SK-N-SH (cell line): ENCODE measurements at regions not wholly inside any gene's neighbourhood (a gene's known extent, or its start where the extent isn't known, plus 50 kb on each side); places are given as distances from the start of the nearest gene placed in this dataset.

ENCODE experiments used
- CTCF ChIA-PET: fragments of 300-600, 350-600 bp; formaldehyde crosslinking; extraction: SDS; loops from one replicate; lab custom pipeline; 2021; lab: Yijun Ruan, JAX
- POLR2A ChIA-PET: fragments of 350-600 bp; sonication (Branson Sonifier 250); formaldehyde crosslinking; extraction: SDS; loops from one replicate; lab custom pipeline; 2020; ENCODE audit warnings: antibody characterized with exemption, inconsistent platforms; lab: Yijun Ruan, JAX
- DNase-seq: peaks from one replicate; pipeline ENCODE4 v3.0.0; 2012
- H2AFZ ChIP-seq: fragments of 200-600 bp; sonication (generic); 2 replicates; pipeline ENCODE4 v1.8.1; 2016; ENCODE audit warnings: antibody characterized with exemption, mild to moderate bottlenecking, low read depth
- H3F3A ChIP-seq: fragments of 200-600 bp; sonication (generic); replicated peaks from 2 replicates; pipeline ENCODE3; 2016; ENCODE audit warnings: antibody characterized with exemption, mild to moderate bottlenecking; ENCODE audit not compliant: insufficient read depth
- H3K27ac ChIP-seq, 2 experiments: fragments of 200-500 bp in 1 of 2; fragments of 200-600 bp in 1 of 2; sonication (Bioruptor generic) in 1 of 2; sonication (generic), shearing (Covaris generic) in 1 of 2; 2 replicates each; pipeline versions ENCODE4 v1.5.1 to v1.6.1; 2014 to 2016; ENCODE audit warnings: low read depth in 2 of 2, inconsistent platforms in 1 of 2, low read length in 1 of 2, mild to moderate bottlenecking in 1 of 2, mixed read lengths in 1 of 2
- H3K27me3 ChIP-seq: fragments of 200-600 bp; sonication (generic), shearing (Covaris generic); 2 replicates; pipeline ENCODE4 v1.6.1; 2016; ENCODE audit warnings: mixed run types; ENCODE audit not compliant: insufficient read depth
- H3K36me3 ChIP-seq, 2 experiments: fragments of 200-500 bp in 1 of 2; fragments of 200-600 bp in 1 of 2; sonication (Bioruptor generic) in 1 of 2; sonication (generic) in 1 of 2; replicated peaks in 1 of 2; 2 replicates each; pipeline versions ENCODE3 to v1.5.1; 2014 to 2016; ENCODE audit warnings: low read length in 1 of 2, mild to moderate bottlenecking in 1 of 2; ENCODE audit not compliant: insufficient read depth in 2 of 2, control insufficient read depth in 1 of 2
- H3K4me1 ChIP-seq, 2 experiments: fragments of 200-500 bp in 1 of 2; fragments of 200-600 bp in 1 of 2; sonication (Bioruptor generic) in 1 of 2; sonication (generic), shearing (Covaris generic) in 1 of 2; 2 replicates each; pipeline versions ENCODE4 v1.5.1 to v1.6.1; 2014 to 2016; ENCODE audit warnings: low read depth in 1 of 2, low read length in 1 of 2, mixed run types in 1 of 2; ENCODE audit not compliant: insufficient read depth in 2 of 2, control insufficient read depth in 1 of 2
- H3K4me2 ChIP-seq: fragments of 200-600 bp; sonication (generic), shearing (Covaris generic); 2 replicates; pipeline ENCODE4 v1.6.1; 2017; ENCODE audit warnings: mixed run types
- H3K4me3 ChIP-seq, 2 experiments: fragments of 200-500 bp in 1 of 2; fragments of 200-600 bp in 1 of 2; sonication (Bioruptor generic) in 1 of 2; sonication (generic), shearing (Covaris generic) in 1 of 2; 2 replicates each; pipeline versions ENCODE4 v1.5.1 to v1.8.1; 2014 to 2016; ENCODE audit warnings: low read depth in 2 of 2, inconsistent platforms in 1 of 2, low read length in 1 of 2, mild to moderate bottlenecking in 1 of 2, mixed read lengths in 1 of 2, moderate library complexity in 1 of 2
- H3K79me2 ChIP-seq: fragments of 200-600 bp; sonication (generic); 2 replicates; pipeline ENCODE4 v1.8.1; 2017; ENCODE audit warnings: mild to moderate bottlenecking; ENCODE audit not compliant: insufficient read depth
- H3K9ac ChIP-seq: fragments of 200-600 bp; sonication (generic); 2 replicates; pipeline ENCODE4 v1.6.1; 2017; ENCODE audit warnings: mixed run types
- H3K9me2 ChIP-seq: fragments of 200-600 bp; sonication (generic); 2 replicates; pipeline ENCODE4 v1.6.1; 2017; ENCODE audit warnings: mixed run types
- H3K9me3 ChIP-seq: fragments of 200-600 bp; sonication (generic); 2 replicates; pipeline ENCODE4 v1.6.1; 2017; ENCODE audit warnings: mixed run types, mild to moderate bottlenecking, moderate library complexity
- H4K20me1 ChIP-seq: fragments of 200-600 bp; sonication (generic); 2 replicates; pipeline ENCODE4 v1.6.1; 2017; ENCODE audit warnings: mild to moderate bottlenecking, mixed run types; ENCODE audit not compliant: insufficient read depth
- CHD2 ChIP-seq: fragments of 150-350 bp; IDR thresholded peaks from 2 replicates; pipeline ENCODE4 v1.6.1; 2018; ENCODE audit warnings: low read length; ENCODE audit not compliant: partially characterized antibody
- ELF1 ChIP-seq: IDR thresholded peaks from 2 replicates; pipeline ENCODE4 v1.4.0; 2012
- EP300 ChIP-seq, 2 experiments: IDR thresholded peaks; 2 replicates each; pipeline versions ENCODE4 v1.4.0 to v1.6.1; 2012; ENCODE audit warnings: borderline replicate concordance in 1 of 2, low read depth in 1 of 2, low read length in 1 of 2
- EZH2phosphoT487 ChIP-seq: fragments of 200-600 bp; sonication (generic); IDR thresholded peaks from 2 replicates; pipeline ENCODE4 v1.6.1; 2017; ENCODE audit warnings: low read depth, mixed run types, mild to moderate bottlenecking, antibody characterized with exemption, moderate library complexity, borderline replicate concordance
- FOSL2 ChIP-seq: IDR thresholded peaks from 2 replicates; pipeline ENCODE4 v1.4.0; 2012; ENCODE audit warnings: low read depth, mild to moderate bottlenecking, moderate library complexity, borderline replicate concordance
- FOXJ3 ChIP-seq: sonication (generic); formaldehyde crosslinking; IDR thresholded peaks from 2 replicates; pipeline ENCODE4 v1.5.1; 2020; ENCODE audit warnings: mild to moderate bottlenecking, missing genetic modification reagents
- FOXM1 ChIP-seq: IDR thresholded peaks from 2 replicates; pipeline ENCODE4 v1.4.0; 2012; ENCODE audit warnings: low read depth, mild to moderate bottlenecking
- GATA2 ChIP-seq: sonication (generic); formaldehyde crosslinking; IDR thresholded peaks from 2 replicates; pipeline ENCODE4 v1.5.0; 2020; ENCODE audit warnings: mild to moderate bottlenecking, missing genetic modification reagents
- JUND ChIP-seq: IDR thresholded peaks from 2 replicates; pipeline ENCODE4 v1.4.0; 2012
- MEF2A ChIP-seq: IDR thresholded peaks from 2 replicates; pipeline ENCODE4 v1.4.0; 2012; ENCODE audit warnings: low read depth, borderline replicate concordance
- NRF1 ChIP-seq: IDR thresholded peaks from 2 replicates; pipeline ENCODE4 v1.6.1; 2012; ENCODE audit warnings: low read depth, mild to moderate bottlenecking, low read length
- POLR2AphosphoS5 ChIP-seq: IDR thresholded peaks from 2 replicates; pipeline ENCODE4 v1.6.1; 2012; ENCODE audit warnings: low read depth, low read length
- RCOR1 ChIP-seq: fragments of 150-350 bp; IDR thresholded peaks from 2 replicates; pipeline ENCODE4 v1.6.1; 2017; ENCODE audit warnings: antibody characterized with exemption, low read length
- RXRA ChIP-seq: IDR thresholded peaks from 2 replicates; pipeline ENCODE4 v1.4.0; 2012; ENCODE audit warnings: low read depth, mild to moderate bottlenecking, borderline replicate concordance
- SIN3A ChIP-seq: IDR thresholded peaks from 2 replicates; pipeline ENCODE4 v1.6.1; 2012; ENCODE audit warnings: low read depth, mild to moderate bottlenecking, low read length, moderate library complexity, borderline replicate concordance
- SMC3 ChIP-seq: IDR thresholded peaks from 2 replicates; pipeline ENCODE4 v1.6.1; 2012; ENCODE audit warnings: low read depth, low read length, improper control_type of control experiment
- TCF12 ChIP-seq: IDR thresholded peaks from 2 replicates; pipeline ENCODE4 v1.4.0; 2012
- TEAD4 ChIP-seq: IDR thresholded peaks from 2 replicates; pipeline ENCODE4 v1.4.0; 2012; ENCODE audit warnings: mild to moderate bottlenecking, borderline replicate concordance; ENCODE audit not compliant: insufficient read depth
- YY1 ChIP-seq: IDR thresholded peaks from 2 replicates; pipeline ENCODE4 v1.4.0; 2012; ENCODE audit warnings: low read depth, mild to moderate bottlenecking
- WGBS: methylation state at CpG from one replicate; pipeline ENCODE4 v1.1.6; 2017; ENCODE audit warnings: low lambda C conversion rate; 5-methylcytosine and 5-hydroxymethylcytosine counted together
- TF ChIP-seq, protein P1 (sequence below): IDR thresholded peaks from 2 replicates; pipeline ENCODE4; 2012
- TF ChIP-seq, protein P2 (sequence below): fragments of 200-600 bp; sonication (generic); IDR thresholded peaks from 2 replicates; pipeline ENCODE4 v1.6.1; 2017; ENCODE audit warnings: antibody characterized with exemption, mild to moderate bottlenecking, moderate library complexity
- TF ChIP-seq, protein P3 (sequence below): IDR thresholded peaks from 2 replicates; pipeline ENCODE4 v1.4.0; 2012; ENCODE audit warnings: low read depth
- TF ChIP-seq, protein P4 (sequence below): fragments of 150-350 bp; IDR thresholded peaks from 2 replicates; pipeline ENCODE4 v1.6.1; 2017; ENCODE audit warnings: antibody characterized with exemption, low read length, low read depth, borderline replicate concordance
- TF ChIP-seq, protein P5 (sequence below): IDR thresholded peaks from 2 replicates; pipeline ENCODE4 v1.4.0; 2012; ENCODE audit warnings: low read depth, borderline replicate concordance

DNA sequence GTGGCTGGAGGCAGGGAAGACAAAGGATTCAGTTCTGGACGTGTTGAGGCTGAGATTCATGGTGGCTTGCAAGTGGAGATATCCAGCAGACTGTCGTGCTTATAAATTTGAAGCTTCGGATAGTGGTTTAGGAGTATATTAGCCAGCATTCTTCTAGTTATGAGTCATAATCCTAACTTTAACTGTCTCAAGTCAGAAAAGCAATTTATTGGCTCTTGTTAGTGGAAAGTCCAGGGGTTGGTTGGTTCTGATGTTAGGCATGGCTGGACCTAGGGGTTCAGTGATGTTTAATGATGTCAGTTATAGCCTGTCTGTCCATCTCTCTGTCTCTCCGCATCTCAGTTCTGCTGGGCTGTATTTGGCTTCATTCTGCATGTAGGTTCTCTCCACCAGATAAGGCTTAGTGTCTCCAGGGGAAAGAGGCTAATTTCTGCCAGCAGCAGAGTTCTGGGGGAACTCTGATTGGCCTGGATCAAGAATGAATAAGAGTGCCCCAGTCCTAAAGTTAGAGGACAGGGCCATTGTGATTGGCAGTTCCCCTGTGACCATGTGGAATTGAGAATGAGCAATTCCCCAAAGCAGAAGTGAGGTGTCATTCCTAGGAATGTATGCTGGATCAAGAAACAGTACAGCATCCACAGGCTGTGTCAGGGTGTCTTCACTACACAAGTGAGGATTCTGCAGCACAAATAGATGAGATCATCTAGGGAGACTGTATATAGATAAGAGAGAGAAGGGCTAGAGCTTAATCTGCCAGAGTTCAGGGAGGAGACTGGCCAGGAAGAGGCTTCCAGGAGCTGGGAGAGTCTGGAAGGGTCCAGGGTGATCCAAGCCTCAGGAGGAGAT is 72.9 kb upstream of the SHB start:
- H3K27ac ChIP-seq, result peak overlapping the region; percentile 45 to 68; a peak in 3 of 4 replicates
- peak overlapping the region; percentile 26; the same call in 1 of the 2 replicates for H3K9ac ChIP-seq
- CTCF ChIA-PET, result interaction anchor here (1.2 to 2.3 kb wide), 4 partner anchors 10 to 239 kb away, joined by 3 to 10 read pairs (median 7); no protein-coding TSS in a partner anchor
- H3K4me1 ChIP-seq, result peaks cover 15 to 20% of the 10 kb centered on the region in 2 experiments
- no peak for DNase-seq
- peak overlapping the region in 1 of 2 experiments; percentile 11; a peak in 2 of 4 replicates for H3K4me3 ChIP-seq
- no peaks in the 10 kb centered on the region for H3K79me2 ChIP-seq
- no peaks in the 10 kb centered on the region; the same call in 1 of the 2 replicates for H3K27me3 ChIP-seq
- WGBS, result 39% methylated on average over 4 of the region's 4 CpGs
- POLR2A ChIA-PET, result no interaction called here
- H3K9me2 ChIP-seq, result no peaks in the 10 kb centered on the region
- H4K20me1 ChIP-seq, result no peaks in the 10 kb centered on the region
- peak overlapping the region; percentile 76 for H3K4me2 ChIP-seq
- H3F3A ChIP-seq, result peaks cover 20% of the 10 kb centered on the region
- no peaks in the 10 kb centered on the region for H3K9me3 ChIP-seq
- TF ChIP-seq EZH2phosphoT487, result no peak
- no peak for TF ChIP-seq SMC3
- no peak for TF ChIP-seq SIN3A
- TF ChIP-seq FOXJ3 (CRISPR knock-in tag), result no peak
- TF ChIP-seq MEF2A, result peak; percentile 40; the same call in 1 of the 2 replicates
- TF ChIP-seq, protein P1, sequence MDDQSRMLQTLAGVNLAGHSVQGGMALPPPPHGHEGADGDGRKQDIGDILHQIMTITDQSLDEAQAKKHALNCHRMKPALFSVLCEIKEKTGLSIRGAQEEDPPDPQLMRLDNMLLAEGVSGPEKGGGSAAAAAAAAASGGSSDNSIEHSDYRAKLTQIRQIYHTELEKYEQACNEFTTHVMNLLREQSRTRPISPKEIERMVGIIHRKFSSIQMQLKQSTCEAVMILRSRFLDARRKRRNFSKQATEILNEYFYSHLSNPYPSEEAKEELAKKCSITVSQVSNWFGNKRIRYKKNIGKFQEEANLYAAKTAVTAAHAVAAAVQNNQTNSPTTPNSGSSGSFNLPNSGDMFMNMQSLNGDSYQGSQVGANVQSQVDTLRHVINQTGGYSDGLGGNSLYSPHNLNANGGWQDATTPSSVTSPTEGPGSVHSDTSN, result peak; percentile 60
- peak in 1 of 2 experiments; percentile 54; a peak in 1 of 4 replicates for TF ChIP-seq EP300 (IDR thresholded peaks at IDR 0.05; ENCODE audit: borderline replicate concordance in 1 of 2, low read depth in 1 of 2, low read length in 1 of 2)
- TF ChIP-seq RCOR1, result no peak
- no peak for TF ChIP-seq POLR2AphosphoS5
- TF ChIP-seq ELF1, result no peak
- TF ChIP-seq GATA2 (CRISPR knock-in tag), result no peak
- no peak; the same call in 1 of the 2 replicates for TF ChIP-seq RXRA
- TF ChIP-seq JUND, result peak; percentile 78
- TF ChIP-seq YY1, result no peak
- TF ChIP-seq, protein P2, sequence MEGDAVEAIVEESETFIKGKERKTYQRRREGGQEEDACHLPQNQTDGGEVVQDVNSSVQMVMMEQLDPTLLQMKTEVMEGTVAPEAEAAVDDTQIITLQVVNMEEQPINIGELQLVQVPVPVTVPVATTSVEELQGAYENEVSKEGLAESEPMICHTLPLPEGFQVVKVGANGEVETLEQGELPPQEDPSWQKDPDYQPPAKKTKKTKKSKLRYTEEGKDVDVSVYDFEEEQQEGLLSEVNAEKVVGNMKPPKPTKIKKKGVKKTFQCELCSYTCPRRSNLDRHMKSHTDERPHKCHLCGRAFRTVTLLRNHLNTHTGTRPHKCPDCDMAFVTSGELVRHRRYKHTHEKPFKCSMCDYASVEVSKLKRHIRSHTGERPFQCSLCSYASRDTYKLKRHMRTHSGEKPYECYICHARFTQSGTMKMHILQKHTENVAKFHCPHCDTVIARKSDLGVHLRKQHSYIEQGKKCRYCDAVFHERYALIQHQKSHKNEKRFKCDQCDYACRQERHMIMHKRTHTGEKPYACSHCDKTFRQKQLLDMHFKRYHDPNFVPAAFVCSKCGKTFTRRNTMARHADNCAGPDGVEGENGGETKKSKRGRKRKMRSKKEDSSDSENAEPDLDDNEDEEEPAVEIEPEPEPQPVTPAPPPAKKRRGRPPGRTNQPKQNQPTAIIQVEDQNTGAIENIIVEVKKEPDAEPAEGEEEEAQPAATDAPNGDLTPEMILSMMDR, result no peak
- no peak for TF ChIP-seq CHD2
- TF ChIP-seq TCF12, result peak; percentile 31; the same call in 1 of the 2 replicates
- no peak for TF ChIP-seq NRF1
- TF ChIP-seq TEAD4, result peak; percentile 34; the same call in 1 of the 2 replicates
- TF ChIP-seq FOSL2, result peak; percentile 73; the same call in 1 of the 2 replicates
- TF ChIP-seq, protein P3, sequence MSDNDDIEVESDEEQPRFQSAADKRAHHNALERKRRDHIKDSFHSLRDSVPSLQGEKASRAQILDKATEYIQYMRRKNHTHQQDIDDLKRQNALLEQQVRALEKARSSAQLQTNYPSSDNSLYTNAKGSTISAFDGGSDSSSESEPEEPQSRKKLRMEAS, result 0 out of 2 replicates have a peak, but pooled peaks have one; percentile 47
- TF ChIP-seq, protein P4, sequence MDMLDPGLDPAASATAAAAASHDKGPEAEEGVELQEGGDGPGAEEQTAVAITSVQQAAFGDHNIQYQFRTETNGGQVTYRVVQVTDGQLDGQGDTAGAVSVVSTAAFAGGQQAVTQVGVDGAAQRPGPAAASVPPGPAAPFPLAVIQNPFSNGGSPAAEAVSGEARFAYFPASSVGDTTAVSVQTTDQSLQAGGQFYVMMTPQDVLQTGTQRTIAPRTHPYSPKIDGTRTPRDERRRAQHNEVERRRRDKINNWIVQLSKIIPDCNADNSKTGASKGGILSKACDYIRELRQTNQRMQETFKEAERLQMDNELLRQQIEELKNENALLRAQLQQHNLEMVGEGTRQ, result no peak
- no peak for TF ChIP-seq FOXM1
- TF ChIP-seq, protein P5, sequence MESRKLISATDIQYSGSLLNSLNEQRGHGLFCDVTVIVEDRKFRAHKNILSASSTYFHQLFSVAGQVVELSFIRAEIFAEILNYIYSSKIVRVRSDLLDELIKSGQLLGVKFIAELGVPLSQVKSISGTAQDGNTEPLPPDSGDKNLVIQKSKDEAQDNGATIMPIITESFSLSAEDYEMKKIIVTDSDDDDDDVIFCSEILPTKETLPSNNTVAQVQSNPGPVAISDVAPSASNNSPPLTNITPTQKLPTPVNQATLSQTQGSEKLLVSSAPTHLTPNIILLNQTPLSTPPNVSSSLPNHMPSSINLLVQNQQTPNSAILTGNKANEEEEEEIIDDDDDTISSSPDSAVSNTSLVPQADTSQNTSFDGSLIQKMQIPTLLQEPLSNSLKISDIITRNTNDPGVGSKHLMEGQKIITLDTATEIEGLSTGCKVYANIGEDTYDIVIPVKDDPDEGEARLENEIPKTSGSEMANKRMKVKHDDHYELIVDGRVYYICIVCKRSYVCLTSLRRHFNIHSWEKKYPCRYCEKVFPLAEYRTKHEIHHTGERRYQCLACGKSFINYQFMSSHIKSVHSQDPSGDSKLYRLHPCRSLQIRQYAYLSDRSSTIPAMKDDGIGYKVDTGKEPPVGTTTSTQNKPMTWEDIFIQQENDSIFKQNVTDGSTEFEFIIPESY, result no peak
- H3K36me3 ChIP-seq, result no peaks in the 10 kb centered on the region
- H2AFZ ChIP-seq, result peak overlapping the region; percentile 71; the same call in 1 of the 2 replicates
